ENCODE measurements at regions not wholly inside any gene's neighbourhood (a gene's known extent, or its start where the extent isn't known, plus 50 kb on each side); places are given as distances from the start of the nearest gene placed in this dataset.

- CTCF ChIA-PET: interaction anchor here (3.1 kb wide), 1 partner anchor 14 kb away, joined by 9 read pairs; no protein-coding TSS in a partner anchor
Observed at GRCh38 chr12:127063339-127064072, 1203.5 kb upstream of the TMEM132C start.

More at GRCh38 chr12:127063339-127064072, 1203.5 kb upstream of the TMEM132C start:
- no peaks in the 10 kb centered on the region; the same call in 2 of the 3 replicates for H3K9me3 ChIP-seq (replicated peaks; ENCODE audit: control insufficient read depth, insufficient read depth, low read length)
- H2AFZ ChIP-seq (ENCODE audit: control insufficient read depth, low read depth, low read length): no peak overlapping the region
- H3K4me3 ChIP-seq: no peak overlapping the region
- no peaks in the 10 kb centered on the region for H3K79me2 ChIP-seq (ENCODE audit: control insufficient read depth, insufficient read depth, low read length)
- no peaks in the 10 kb centered on the region for H3K27me3 ChIP-seq (replicated peaks in 1 of 2; ENCODE audit: control insufficient read depth in 2 of 2, insufficient read depth in 2 of 2, low read length in 1 of 2)
- no peaks in the 10 kb centered on the region for H3K36me3 ChIP-seq (ENCODE audit: control insufficient read depth in 2 of 2, insufficient read depth in 2 of 2, low read length in 1 of 2)
- ChIA-PET RAD21 (ENCODE audit: unreplicated experiment) (no interaction called here), SMC1A (ENCODE audit: uncharacterized antibody, unreplicated experiment) (no interaction called here), POLR2A (no interaction called here)
- H3K4me1 ChIP-seq (ENCODE audit: control insufficient read depth, insufficient read depth, low read length): no peaks in the 10 kb centered on the region
- intact Hi-C loops (cut with micrococcal nuclease; ENCODE audit: unreplicated experiment): no loop called here
- TF ChIP-seq RBBP5 (conservative IDR thresholded peaks at IDR 0.05) (no peak), BCL11A (IDR thresholded peaks at IDR 0.05; ENCODE audit: low read depth, low read length) (no peak)
- TF ChIP-seq, protein P1, sequence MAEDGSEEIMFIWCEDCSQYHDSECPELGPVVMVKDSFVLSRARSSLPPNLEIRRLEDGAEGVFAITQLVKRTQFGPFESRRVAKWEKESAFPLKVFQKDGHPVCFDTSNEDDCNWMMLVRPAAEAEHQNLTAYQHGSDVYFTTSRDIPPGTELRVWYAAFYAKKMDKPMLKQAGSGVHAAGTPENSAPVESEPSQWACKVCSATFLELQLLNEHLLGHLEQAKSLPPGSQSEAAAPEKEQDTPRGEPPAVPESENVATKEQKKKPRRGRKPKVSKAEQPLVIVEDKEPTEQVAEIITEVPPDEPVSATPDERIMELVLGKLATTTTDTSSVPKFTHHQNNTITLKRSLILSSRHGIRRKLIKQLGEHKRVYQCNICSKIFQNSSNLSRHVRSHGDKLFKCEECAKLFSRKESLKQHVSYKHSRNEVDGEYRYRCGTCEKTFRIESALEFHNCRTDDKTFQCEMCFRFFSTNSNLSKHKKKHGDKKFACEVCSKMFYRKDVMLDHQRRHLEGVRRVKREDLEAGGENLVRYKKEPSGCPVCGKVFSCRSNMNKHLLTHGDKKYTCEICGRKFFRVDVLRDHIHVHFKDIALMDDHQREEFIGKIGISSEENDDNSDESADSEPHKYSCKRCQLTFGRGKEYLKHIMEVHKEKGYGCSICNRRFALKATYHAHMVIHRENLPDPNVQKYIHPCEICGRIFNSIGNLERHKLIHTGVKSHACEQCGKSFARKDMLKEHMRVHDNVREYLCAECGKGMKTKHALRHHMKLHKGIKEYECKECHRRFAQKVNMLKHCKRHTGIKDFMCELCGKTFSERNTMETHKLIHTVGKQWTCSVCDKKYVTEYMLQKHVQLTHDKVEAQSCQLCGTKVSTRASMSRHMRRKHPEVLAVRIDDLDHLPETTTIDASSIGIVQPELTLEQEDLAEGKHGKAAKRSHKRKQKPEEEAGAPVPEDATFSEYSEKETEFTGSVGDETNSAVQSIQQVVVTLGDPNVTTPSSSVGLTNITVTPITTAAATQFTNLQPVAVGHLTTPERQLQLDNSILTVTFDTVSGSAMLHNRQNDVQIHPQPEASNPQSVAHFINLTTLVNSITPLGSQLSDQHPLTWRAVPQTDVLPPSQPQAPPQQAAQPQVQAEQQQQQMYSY (CRISPR knock-in tag; IDR thresholded peaks at IDR 0.05): no peak
- DNase-seq (ENCODE audit: low read depth, low spot score) (no peak), FAIRE-seq (no peak), ATAC-seq (no peak)
- no peak overlapping the region for H3K9ac ChIP-seq (ENCODE audit: control insufficient read depth, insufficient read depth, low read length)
- WGBS (ENCODE audit: insufficient coverage, insufficient replicate concordance, low lambda C conversion rate, missing lambda C conversion rate): 55% methylated on average over 18 of the region's 18 CpGs
- in situ Hi-C loops (cut with MboI): no loop called here
- H4K20me1 ChIP-seq (ENCODE audit: control insufficient read depth, insufficient read depth): no peaks in the 10 kb centered on the region
- no peak overlapping the region for H3K4me2 ChIP-seq (ENCODE audit: control insufficient read depth, insufficient read depth)
- no peak overlapping the region for H3K27ac ChIP-seq (ENCODE audit: control insufficient read depth, insufficient read depth)
- no TSS peak for BruUV-seq (replicated peaks)
